Loucy (cell line): ENCODE measurements at regions not wholly inside any gene's neighbourhood (a gene's known extent, or its start where the extent isn't known, plus 50 kb on each side); places are given as distances from the start of the nearest gene placed in this dataset.

Source experiments
- H2AFZ ChIP-seq: fragments of 200-600 bp; sonication (generic); 2 replicates; pipeline ENCODE4 v1.6.0; 2016; ENCODE audit warnings: antibody characterized with exemption, mild to moderate bottlenecking, low read length, moderate library complexity
- H3F3A ChIP-seq: fragments of 200-600 bp; 2 replicates; pipeline ENCODE4 v1.6.0; 2016; ENCODE audit warnings: antibody characterized with exemption, low read depth, mild to moderate bottlenecking
- H3K27me3 ChIP-seq: fragments of 200-600 bp; sonication (generic); 2 replicates; pipeline ENCODE4 v1.6.1; 2014; ENCODE audit warnings: low read length, mild to moderate bottlenecking; ENCODE audit not compliant: insufficient read depth, poor library complexity, severe bottlenecking
- H3K36me3 ChIP-seq: fragments of 200-600 bp; sonication (generic); 2 replicates; pipeline ENCODE4 v1.6.1; 2016; ENCODE audit warnings: low read length; ENCODE audit not compliant: insufficient read depth
- H3K4me1 ChIP-seq: fragments of 200-600 bp; sonication (generic); 2 replicates; pipeline ENCODE4 v1.5.1; 2014; ENCODE audit warnings: low read length, mild to moderate bottlenecking; ENCODE audit not compliant: insufficient read depth, poor library complexity, severe bottlenecking
- H3K4me2 ChIP-seq: fragments of 200-600 bp; sonication (generic); 2 replicates; pipeline ENCODE4 v1.6.0; 2014; ENCODE audit warnings: antibody characterized with exemption, low read length, low read depth, mild to moderate bottlenecking; ENCODE audit not compliant: poor library complexity, severe bottlenecking
- H3K4me3 ChIP-seq: fragments of 200-600 bp; sonication (generic); 2 replicates; pipeline ENCODE4 v1.5.1; 2014; ENCODE audit warnings: low read length, mild to moderate bottlenecking, mixed read lengths; ENCODE audit not compliant: poor library complexity, severe bottlenecking
- H3K79me2 ChIP-seq: fragments of 200-600 bp; sonication (generic); 2 replicates; pipeline ENCODE4 v1.6.1; 2014; ENCODE audit warnings: low read length; ENCODE audit not compliant: insufficient read depth
- H3K9ac ChIP-seq: fragments of 200-600 bp; sonication (generic); 2 replicates; pipeline ENCODE4 v1.6.0; 2014; ENCODE audit warnings: mild to moderate bottlenecking, low read depth, low read length, moderate library complexity; ENCODE audit not compliant: poor library complexity, severe bottlenecking
- H3K9me2 ChIP-seq: fragments of 200-600 bp; sonication (generic); replicated peaks from 2 replicates; pipeline ENCODE4 v1.6.1; 2016; ENCODE audit warnings: low read depth, low read length, mixed read lengths
- H3K9me3 ChIP-seq: fragments of 200-600 bp; sonication (generic); 2 replicates; pipeline ENCODE4 v1.6.1; 2014; ENCODE audit warnings: mild to moderate bottlenecking, antibody characterized with exemption, low read length, low read depth; ENCODE audit not compliant: insufficient read depth
- H4K20me1 ChIP-seq: fragments of 200-600 bp; sonication (generic); 2 replicates; pipeline ENCODE4 v1.6.0; 2014; ENCODE audit warnings: antibody characterized with exemption, low read length, mild to moderate bottlenecking; ENCODE audit not compliant: insufficient read depth, poor library complexity, severe bottlenecking
- CTCF ChIP-seq: fragments of 200-600 bp; sonication (generic); conservative IDR thresholded peaks from 2 replicates; pipeline ENCODE4 v1.5.1; 2014; ENCODE audit warnings: mild to moderate bottlenecking, antibody characterized with exemption, low read length
- EZH2phosphoT487 ChIP-seq: fragments of 200-600 bp; IDR thresholded peaks from 2 replicates; pipeline ENCODE4 v1.6.1; 2018; ENCODE audit warnings: antibody characterized with exemption, mild to moderate bottlenecking, moderate library complexity, borderline replicate concordance

- Histone ChIP-seq H3K4me3 (no peak overlapping the region), H3K9ac (no peak overlapping the region), H3K36me3 (no peaks in the 10 kb centered on the region), H3K27me3 (no peaks in the 10 kb centered on the region), H2AFZ (no peak overlapping the region), H3F3A (no peaks in the 10 kb centered on the region), H3K79me2 (no peaks in the 10 kb centered on the region), H3K4me1 (no peaks in the 10 kb centered on the region), H3K9me3 (no peaks in the 10 kb centered on the region), H3K9me2 (no peaks in the 10 kb centered on the region), H3K4me2 (no peak overlapping the region), H4K20me1 (no peaks in the 10 kb centered on the region)
- no peak for TF ChIP-seq CTCF
- TF ChIP-seq EZH2phosphoT487: no peak
Observed at GRCh38 chr15:45884289-45884688, 249.5 kb downstream of the SQOR start.

GRCh38 chr15:45884755-45885445 is 250.1 kb downstream of the SQOR start:
- Histone ChIP-seq H3K9me2 (no peaks in the 10 kb centered on the region), H3K9me3 (no peaks in the 10 kb centered on the region), H4K20me1 (no peaks in the 10 kb centered on the region), H3F3A (no peaks in the 10 kb centered on the region), H3K4me3 (no peak overlapping the region), H2AFZ (no peak overlapping the region), H3K4me1 (no peaks in the 10 kb centered on the region), H3K79me2 (no peaks in the 10 kb centered on the region), H3K36me3 (no peaks in the 10 kb centered on the region), H3K27me3 (no peaks in the 10 kb centered on the region), H3K9ac (no peak overlapping the region), H3K4me2 (no peak overlapping the region)
- TF ChIP-seq CTCF (no peak), EZH2phosphoT487 (no peak)

- TF ChIP-seq CTCF (no peak), EZH2phosphoT487 (no peak)
- no peaks in the 10 kb centered on the region for H3K4me1 ChIP-seq
- H4K20me1 ChIP-seq: no peaks in the 10 kb centered on the region
- no peaks in the 10 kb centered on the region for H3K9me2 ChIP-seq
- no peaks in the 10 kb centered on the region for H3K36me3 ChIP-seq
- H3K9ac ChIP-seq: no peak overlapping the region
- no peaks in the 10 kb centered on the region for H3K27me3 ChIP-seq
- no peaks in the 10 kb centered on the region for H3K79me2 ChIP-seq
- H3F3A ChIP-seq: no peaks in the 10 kb centered on the region
- no peaks in the 10 kb centered on the region for H3K9me3 ChIP-seq
- no peak overlapping the region for H3K4me3 ChIP-seq
- no peak overlapping the region for H2AFZ ChIP-seq
- H3K4me2 ChIP-seq: no peak overlapping the region
Observed at GRCh38 chr15:45885801-45886200, 251.0 kb downstream of the SQOR start.
